ENCODE measurements at regions not wholly inside any gene's neighbourhood (a gene's known extent, or its start where the extent isn't known, plus 50 kb on each side); places are given as distances from the start of the nearest gene placed in this dataset.
"Not testable (repeated sequence)": the region's sequence is repeated elsewhere in the genome, so short reads cannot be mapped to it uniquely, and the experiment has no call there.

DNA sequence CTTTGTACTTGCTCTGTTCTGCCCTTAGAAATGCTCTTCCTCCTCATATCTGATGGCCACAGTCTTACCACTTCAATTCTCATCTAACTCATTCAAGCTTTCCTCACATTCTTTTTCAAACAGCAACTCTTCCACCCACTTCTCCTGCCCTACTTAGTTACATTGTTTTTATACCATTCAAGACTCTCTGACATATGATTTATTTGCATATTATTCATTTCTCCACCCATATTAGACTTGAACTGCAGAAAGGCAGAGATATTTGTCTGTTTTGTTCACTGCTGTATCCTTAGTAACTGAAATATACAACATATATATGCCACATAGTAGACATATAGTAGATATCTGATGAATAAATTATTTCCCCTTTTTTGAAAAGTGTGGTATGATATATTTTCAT, 95.5 kb upstream of the DCN start:
- DNase-seq (ENCODE audit: low read depth in 1 of 2, low spot score in 1 of 2): no peak

DNA sequence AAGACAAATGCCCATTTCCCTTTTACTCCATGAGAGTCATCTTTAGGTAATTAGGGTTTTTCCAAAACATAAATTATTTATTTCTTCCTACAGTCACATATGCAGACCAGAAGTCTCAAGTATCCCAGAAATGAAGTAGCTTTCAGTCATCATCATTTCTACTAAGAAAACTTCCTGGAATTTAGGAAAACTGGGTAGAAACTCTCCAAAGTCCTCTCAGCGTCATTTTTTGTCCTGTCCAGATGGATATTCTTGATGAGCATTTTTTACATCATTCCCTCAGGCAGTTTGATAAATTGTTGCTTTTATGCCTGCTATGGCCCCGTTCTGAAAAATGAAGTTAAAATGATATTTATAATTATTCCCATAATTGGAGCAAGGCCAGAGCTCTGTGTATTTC, 93.9 kb upstream of the DCN start:
- no peak for DNase-seq (ENCODE audit: low read depth in 1 of 2, low spot score in 1 of 2)

DNA sequence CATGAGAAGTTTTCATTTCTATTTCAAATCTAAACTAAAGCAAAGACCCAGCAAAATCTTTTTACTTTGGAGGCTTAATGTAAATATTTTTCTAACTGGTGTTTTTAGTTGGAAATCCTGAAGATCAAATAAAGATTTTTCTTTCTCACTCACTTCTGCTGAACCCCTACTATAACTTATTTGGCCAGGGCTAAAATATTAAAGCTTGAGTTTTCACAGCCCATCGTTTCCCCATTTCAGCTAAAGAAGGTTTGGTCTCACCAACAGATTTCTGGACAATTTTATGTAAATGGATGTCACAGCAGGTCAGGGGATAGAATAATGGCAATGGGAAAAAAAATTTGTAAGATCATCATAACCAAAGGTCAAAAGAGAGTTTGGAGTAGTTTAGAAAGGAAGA, 92.7 kb upstream of the DCN start:
- no peak for DNase-seq (ENCODE audit: low read depth in 1 of 2, low spot score in 1 of 2)

DNA sequence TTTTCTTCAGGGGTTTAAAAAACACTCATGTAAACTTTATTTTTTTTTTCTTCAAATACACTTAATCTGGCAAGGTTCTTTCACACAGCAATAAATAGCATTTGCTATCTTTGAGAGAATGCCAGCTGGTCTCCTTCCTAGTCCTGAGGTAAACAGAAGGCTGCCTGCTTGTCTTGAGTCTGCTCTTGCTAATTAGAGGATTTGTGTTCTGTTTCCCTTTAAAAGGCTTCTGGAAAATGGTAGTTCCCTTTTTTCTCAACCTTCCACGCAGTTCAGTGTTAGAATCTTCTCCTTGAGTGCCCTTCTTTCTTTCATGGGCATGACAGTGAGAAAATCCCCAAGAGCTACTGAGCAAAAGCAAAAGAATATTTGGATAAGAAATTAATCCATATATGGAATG, 92.3 kb upstream of the DCN start:
- no peak for DNase-seq (ENCODE audit: low read depth in 1 of 2, low spot score in 1 of 2)

DNA sequence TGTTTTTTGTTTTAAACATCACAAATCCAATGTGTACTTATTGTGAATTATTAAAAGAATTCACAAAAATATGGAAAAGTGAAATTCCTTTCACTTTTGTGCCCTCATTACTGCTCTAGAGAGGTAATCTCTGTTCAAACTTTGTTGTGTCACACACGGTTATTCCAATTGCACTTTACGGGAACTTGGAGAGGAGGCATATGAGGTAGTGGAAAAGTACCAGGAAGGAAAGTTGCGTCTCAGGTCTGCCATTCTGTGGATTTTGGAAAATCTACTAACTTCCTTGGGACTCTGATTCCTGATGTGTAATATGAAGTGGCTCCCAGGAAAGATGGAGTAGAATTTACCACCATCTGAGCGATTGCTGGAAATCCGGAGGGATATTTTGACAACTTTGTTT, 90.9 kb upstream of the DCN start:
- no peak for DNase-seq (ENCODE audit: low read depth in 1 of 2, low spot score in 1 of 2)

DNA sequence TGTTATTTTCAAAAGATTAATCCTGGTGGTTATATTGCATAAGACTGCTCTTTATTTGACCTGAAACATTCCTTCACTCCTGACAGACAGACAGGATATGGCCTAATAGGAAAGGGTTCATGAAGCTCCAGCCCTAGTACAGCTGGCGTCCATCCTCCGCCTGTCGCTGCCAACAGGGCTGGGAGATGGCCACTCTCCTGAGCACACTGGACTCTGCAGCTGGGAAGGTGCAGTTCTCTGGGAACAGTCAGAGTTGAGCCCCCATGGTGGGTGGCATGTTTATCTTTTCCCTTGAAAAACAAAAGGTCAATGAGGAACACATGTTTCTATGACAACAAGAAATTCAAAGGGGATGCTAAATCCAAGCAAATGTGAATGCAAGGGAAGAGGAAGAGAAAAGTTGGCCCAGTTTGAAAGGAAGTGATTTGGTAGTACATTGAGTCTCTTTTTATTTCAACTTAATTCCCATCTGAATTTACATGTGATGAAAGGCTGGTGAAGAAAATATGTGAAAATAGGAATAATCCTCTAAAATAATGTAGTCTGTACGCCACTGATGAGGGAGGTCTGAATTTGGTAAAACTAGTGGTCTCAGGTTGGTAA, 89.9 kb upstream of the DCN start:
- DNase-seq (ENCODE audit: low read depth in 1 of 2, low spot score in 1 of 2): no peak

DNA sequence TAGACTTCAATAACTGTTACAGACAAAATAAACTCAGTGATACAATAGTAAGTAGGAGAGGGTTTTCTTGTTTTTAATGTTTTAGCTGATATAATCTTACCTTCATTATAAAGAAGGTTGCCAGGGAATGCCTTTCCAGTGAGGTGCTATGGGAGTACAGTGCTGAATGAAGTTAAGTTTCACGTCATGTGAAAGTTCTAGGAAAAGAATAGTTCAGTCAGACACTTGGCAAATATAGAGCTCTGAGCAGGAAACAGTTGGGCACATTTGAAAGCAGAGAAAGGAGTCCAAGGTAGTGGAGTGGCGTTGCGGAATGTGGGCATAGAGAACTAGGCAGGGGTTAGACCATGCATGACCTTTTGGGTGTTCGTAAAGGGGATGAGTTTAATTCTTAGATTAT, 88.6 kb upstream of the DCN start:
- DNase-seq (ENCODE audit: low read depth in 1 of 2, low spot score in 1 of 2): no peak

DNA sequence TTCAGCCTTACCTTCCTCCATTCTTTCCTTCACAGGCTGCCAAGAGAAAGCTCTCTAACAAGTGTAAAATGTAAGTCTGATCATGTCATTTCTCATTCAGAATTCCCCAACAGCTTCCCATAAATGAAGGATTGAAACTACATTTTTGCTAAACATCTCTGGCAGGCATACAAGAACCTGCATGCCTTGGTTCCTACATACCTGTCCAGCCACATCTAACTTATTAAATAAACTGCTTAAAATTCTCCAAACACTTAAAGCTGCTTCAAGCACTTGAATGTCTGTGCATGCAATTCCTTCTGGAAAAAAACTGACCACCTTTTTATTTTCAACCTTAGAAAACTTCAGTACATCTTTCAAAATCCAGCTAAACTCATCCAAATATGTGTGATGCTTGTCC, 84.4 kb upstream of the DCN start:
- DNase-seq (ENCODE audit: low read depth in 1 of 2, low spot score in 1 of 2): no peak

DNA sequence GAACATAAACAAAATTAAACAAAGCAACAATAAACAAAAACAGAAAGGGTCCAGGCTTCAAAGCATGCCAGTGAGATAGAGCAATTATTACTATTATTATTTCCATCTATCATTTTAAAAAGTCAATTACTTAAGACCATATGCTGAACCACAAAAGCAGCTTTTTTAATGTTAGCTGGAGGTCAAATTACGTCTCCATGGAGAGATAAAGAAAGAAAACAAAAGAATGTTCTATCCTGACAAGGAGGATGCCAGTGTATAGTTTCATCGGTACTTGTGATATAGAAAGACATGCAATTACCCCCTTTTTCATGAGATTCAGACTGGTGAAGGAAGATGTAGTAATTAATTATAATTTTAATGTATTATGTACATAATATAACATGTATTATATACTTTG, 81.6 kb upstream of the DCN start:
- DNase-seq (ENCODE audit: low read depth in 1 of 2, low spot score in 1 of 2): no peak

DNA sequence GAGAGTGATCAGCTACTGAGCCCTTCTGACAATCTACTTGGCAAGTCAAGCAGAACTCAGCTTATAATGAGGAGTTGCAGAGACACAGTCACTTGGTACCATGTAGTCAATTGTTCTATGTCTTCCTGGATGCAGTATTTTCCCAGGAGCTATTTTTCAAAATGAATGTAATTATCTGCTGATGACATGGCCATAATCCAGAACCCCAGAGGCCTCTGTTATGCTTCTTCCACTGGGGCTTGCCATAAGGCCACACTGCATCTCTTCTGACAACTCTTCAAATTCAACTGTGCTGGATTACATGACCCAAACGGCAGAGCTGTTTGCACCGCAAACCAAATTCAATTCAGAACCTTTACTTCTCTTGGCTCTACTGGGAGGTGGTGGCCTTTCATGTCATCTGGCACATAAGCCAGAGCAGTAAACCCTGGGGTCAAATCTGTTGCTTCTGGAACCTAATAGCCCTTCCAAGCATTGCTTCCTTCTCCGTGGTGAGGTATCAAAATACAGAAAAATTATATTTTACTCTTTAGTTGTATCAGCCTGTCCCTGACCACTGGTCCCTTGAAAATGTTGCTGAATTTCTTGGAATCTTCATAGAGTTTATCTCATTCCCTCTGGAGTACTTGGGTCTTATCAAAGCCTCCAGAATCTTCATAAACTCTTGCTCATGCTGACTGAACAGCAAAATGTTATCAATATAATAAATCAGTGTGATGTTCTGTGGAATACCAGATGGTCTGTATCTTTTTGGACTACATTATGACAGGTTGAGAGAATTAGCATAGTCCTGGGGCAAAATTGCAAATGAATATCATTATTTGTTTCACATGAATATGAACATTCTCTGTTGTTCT, 79.4 kb upstream of the DCN start:
- DNase-seq (ENCODE audit: low read depth in 1 of 2, low spot score in 1 of 2): no peak

DNA sequence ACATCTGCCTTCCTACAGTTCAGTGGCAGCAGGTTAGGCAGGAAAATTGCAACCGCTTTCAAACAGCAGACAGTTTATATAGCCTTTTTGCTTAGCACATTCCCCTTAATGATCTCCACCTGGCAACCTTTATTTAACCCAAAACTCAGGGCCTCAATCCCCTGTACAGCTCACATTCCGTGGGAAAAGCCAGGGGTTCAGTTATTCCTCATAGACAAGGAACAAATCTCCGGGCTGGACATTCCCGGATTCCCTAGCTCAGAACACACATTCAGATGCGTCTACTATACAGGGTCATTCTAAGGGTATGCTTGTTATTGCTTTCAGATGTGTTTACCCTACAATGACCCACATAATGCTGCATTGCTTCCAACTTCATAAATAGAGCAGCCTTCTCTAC, 73.8 kb upstream of the DCN start:
- DNase-seq (ENCODE audit: low read depth in 1 of 2, low spot score in 1 of 2): no peak

DNA sequence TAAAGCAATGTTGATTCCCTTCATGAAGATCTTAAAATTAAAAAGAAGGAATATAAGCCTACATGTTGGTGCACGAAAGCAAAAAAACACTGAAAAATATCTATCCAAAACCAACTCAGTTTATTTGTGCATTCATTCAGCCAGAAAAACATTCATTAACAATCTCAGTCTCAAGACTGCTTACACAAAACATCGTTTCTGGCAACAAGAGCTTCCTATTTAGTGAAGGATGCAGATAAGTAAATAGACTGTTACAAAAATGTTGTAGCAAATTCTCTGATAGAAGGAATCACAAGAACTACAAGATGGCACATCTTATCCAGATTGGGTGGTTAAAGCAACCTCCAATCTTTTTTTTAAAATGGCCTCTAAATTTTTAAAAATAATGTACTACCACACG, 69.7 kb upstream of the DCN start:
- no peak for DNase-seq (ENCODE audit: low read depth in 1 of 2, low spot score in 1 of 2)

DNA sequence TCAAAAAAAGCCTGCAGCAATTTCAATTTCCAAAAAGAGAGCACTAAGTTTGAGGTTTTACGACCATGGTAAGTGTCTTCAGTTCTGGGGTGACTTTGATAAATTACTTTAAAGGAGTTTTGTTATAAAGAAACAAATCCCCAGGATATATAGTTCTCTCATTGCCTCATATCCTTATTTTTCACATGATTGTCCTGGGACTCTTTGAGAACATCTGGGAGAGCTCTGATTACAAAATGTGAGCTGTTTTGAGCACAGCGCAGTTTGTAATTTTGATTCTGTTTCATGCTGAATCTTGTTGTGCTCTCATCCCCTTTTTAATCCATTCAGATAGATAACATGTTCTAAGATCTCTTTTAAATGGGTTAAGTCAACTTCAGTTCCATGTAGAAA, 67.7 kb upstream of the DCN start:
- DNase-seq (ENCODE audit: low read depth in 1 of 2, low spot score in 1 of 2): no peak

DNA sequence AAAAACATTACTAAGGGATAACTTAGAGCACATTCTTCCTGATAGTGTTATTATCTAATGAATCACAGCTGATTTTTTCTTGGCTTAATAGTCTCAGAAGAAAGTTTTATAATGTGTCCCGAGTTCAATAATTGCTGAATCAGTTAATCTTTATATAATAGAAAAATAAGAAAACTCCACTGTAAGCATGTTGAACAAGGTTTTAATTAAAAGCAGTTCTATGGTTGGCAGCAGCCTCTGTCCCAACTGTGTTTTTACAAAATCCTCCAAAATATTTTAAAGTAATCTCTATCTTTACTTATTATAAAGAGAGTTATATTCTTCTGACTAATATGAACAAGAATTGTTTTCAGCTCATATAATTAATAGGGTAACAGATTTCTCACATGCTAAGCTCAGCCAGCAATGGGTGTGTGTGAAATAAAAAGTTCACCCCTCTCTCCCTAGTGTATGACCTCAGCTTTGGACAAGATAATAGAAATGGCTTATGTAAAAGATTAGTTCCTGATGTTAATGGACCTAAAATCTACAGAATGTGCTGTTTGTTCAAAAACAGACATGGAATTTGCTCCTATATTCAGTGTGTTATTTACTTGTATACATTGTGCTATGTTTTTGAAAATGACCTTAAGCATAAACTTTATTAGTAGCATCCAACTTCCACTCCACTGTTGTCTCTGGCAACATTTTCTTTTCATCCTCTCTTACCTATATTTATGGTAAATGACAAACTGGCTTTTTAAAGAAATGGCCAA, 67.1 kb upstream of the DCN start:
- no peak for DNase-seq (ENCODE audit: low read depth in 1 of 2, low spot score in 1 of 2)

DNA sequence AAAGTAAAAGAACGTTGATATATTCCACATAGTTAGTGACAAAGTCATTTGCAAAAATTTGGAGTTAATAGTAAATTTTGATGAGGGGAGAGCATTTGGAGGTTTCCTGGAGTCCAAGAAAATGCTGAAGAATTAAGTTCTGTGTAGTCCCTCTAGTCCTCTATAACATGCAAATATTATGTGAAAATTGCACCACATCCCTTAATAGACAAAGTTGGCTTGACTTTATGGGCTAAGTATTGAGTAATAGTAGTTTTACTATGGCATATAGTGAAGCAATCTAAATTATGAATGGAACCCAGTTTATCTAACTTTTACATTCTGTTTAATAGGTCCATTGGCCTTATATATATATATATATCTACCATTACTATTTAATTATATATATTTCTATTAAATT, 66.4 kb upstream of the DCN start:
- DNase-seq (ENCODE audit: low read depth in 1 of 2, low spot score in 1 of 2): no peak

DNA sequence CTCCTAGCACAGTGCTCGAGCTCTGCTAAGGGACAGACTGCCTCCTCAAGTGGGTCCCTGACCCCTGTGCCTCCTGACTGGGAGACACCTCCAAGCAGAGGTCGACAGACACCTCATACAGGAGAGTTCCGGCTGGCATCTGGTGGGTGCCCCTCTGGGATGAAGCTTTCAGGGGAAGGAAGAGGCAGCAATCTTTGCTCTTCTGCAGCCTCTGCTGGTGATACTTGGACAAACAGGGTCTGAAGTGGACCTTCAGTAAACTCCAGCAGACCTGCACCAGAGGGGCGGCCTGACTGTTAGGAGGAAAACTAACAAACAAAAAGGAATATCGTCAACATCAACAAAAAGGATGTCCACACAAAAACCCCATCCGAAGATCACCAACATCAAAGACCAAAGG, 60.6 kb upstream of the DCN start:
- DNase-seq (ENCODE audit: low read depth in 1 of 2, low spot score in 1 of 2): not testable (repeated sequence)

DNA sequence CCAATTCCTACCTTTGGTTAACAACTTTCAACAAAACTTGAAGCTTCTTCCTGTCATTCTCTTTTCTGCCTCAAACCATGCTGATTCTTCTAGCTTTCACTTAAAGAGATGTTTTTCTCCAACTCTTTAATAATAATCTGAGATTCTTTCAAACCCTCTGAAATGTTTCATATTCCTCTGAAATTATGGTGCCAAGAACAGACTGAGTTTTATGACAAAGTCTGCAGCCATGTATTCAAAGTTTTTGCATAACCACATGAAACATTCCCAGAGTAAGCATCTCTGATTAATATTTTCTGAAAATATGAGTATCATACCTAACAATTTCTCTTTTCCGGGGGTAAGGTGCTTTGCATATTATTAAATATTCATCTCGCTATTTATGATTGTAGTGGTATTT, 59.1 kb upstream of the DCN start:
- no peak for DNase-seq (ENCODE audit: low read depth in 1 of 2, low spot score in 1 of 2)

DNA sequence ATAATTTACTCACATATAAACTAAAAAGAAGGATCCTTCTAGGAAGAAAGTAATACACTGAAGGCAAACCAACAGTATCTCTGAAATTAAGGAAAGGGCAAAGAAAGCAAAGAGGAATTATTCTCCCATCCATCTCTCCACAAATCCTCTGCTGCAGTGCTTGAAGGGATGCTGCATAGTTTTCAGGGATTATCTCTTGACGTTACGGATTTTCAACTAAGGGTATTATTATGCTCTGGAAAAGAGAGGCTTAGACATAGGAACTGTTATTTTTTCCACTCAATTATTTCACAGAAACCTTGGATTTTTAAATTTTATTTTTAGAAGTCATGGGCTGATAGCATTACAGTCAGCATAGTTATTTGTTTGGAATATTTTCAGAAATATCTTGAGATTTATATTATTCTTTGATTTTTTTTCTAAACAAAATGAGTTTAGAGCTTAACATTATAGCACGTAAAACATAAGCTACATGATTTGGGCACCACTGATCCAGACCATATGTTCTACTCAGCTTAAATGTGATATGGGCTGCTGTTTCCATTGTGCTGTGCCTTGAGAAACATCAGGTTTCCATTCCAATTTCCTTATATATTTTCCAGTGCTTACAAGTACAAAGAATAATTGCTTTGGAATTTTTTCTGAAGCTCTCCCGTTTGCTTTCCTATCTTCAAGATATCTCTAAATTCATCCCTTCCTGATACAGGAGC, 57.9 kb upstream of the DCN start:
- DNase-seq (ENCODE audit: low read depth in 1 of 2, low spot score in 1 of 2): no peak

DNA sequence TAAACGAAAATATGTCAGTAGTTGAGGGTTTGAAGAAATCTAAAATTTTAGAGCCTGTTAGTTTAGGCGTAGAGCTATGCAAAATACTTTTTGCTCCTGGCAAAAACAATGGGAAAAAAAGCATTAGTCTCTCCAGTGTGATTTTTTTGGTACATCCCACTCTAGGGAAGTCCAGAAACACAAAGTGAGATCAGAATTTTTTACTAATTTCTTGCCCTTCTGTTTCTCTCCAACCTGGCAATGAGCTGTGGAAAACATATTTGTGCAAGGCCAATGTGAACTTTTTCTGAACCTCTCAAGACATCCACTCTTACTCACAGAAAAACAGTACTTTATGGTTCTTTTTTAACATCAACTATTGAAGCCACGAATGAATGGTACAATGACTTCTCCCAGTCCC, 56.9 kb upstream of the DCN start:
- DNase-seq (ENCODE audit: low read depth in 1 of 2, low spot score in 1 of 2): no peak
